GM06990 (cell line): ENCODE measurements at regions not wholly inside any gene's neighbourhood (a gene's known extent, or its start where the extent isn't known, plus 50 kb on each side); places are given as distances from the start of the nearest gene placed in this dataset.
"Not testable (repeated sequence)": the region's sequence is repeated elsewhere in the genome, so short reads cannot be mapped to it uniquely, and the experiment has no call there.

Experiments used
- DNase-seq: peaks from one replicate; pipeline ENCODE4 v3.0.0-alpha.2; 2011; ENCODE audit not compliant: insufficient read length; ENCODE audit errors: extremely low read depth
- H3K27me3 ChIP-seq: replicated peaks from 2 replicates; pipeline ENCODE4 v1.6.0; 2011; ENCODE audit warnings: low read length; ENCODE audit not compliant: control insufficient read depth, insufficient read depth
- H3K36me3 ChIP-seq: 2 replicates; pipeline ENCODE4 v1.5.1; 2011; ENCODE audit warnings: low read length; ENCODE audit not compliant: control insufficient read depth, insufficient read depth
- H3K4me3 ChIP-seq: replicated peaks from 2 replicates; pipeline ENCODE4 v1.5.1; 2011; ENCODE audit warnings: low read depth, mild to moderate bottlenecking, control low read depth, low read length
- TF ChIP-seq, protein P1 (sequence below): IDR thresholded peaks from 2 replicates; pipeline ENCODE4 v1.5.1; 2011; ENCODE audit warnings: low read length, control low read depth, mild to moderate bottlenecking, inconsistent platforms; ENCODE audit not compliant: insufficient read depth, poor library complexity, severe bottlenecking

DNA sequence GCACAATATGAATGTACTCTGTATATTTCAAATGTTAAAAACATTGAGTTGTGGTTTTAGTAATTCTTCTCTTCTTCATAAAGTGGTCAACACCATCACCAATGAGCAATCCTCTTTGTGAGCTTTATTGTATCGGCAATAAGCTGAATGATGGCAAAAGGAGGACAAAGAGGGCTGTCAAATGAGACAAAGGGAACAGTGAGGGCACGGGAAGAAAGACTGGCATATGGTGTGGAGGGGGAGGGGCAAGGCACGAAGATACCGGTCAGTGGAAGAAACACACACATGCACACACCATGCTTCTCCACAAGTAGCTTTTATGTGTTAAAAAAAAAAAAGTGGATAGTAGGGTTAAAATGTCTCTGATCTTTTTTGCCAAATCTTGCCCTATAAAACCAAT lies 506.8 kb upstream of the CITED2 start:
- H3K36me3 ChIP-seq = no peaks in the 10 kb centered on the region
- TF ChIP-seq, protein P1, sequence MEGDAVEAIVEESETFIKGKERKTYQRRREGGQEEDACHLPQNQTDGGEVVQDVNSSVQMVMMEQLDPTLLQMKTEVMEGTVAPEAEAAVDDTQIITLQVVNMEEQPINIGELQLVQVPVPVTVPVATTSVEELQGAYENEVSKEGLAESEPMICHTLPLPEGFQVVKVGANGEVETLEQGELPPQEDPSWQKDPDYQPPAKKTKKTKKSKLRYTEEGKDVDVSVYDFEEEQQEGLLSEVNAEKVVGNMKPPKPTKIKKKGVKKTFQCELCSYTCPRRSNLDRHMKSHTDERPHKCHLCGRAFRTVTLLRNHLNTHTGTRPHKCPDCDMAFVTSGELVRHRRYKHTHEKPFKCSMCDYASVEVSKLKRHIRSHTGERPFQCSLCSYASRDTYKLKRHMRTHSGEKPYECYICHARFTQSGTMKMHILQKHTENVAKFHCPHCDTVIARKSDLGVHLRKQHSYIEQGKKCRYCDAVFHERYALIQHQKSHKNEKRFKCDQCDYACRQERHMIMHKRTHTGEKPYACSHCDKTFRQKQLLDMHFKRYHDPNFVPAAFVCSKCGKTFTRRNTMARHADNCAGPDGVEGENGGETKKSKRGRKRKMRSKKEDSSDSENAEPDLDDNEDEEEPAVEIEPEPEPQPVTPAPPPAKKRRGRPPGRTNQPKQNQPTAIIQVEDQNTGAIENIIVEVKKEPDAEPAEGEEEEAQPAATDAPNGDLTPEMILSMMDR = no peak
- H3K4me3 ChIP-seq = no peak overlapping the region
- no peaks in the 10 kb centered on the region for H3K27me3 ChIP-seq
- no peak for DNase-seq

GRCh38 chr6:139879823-139880356 lies 505.4 kb upstream of the CITED2 start:
- TF ChIP-seq, protein P1 = no peak
- no peaks in the 10 kb centered on the region for H3K36me3 ChIP-seq

DNA sequence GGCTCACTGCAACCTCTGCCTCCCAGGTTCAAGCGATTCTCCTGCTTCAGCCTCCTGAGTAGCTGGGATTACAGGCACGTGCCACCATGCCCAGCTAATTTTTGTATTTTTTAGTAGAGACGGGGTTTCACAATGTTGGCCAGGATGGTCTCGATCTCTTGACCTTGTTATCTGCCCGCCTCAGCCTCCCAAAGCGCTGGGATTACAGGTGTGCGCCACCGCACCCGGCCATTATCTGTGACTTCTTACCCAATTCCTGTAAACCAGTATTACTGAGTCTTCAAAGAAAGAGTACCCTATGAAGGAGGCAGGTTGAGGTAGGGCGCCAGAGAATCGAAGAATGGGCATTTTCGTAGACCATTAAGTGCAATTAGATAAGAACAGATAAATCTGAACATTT lies 504.8 kb upstream of the CITED2 start:
- not testable (repeated sequence) for DNase-seq, H3K4me3 ChIP-seq, H3K27me3 ChIP-seq, H3K36me3 ChIP-seq

More at GRCh38 chr6:139879823-139880356, 505.4 kb upstream of the CITED2 start:
- no peak overlapping the region for H3K4me3 ChIP-seq
- DNase-seq = no peak
- H3K27me3 ChIP-seq = no peaks in the 10 kb centered on the region

DNA sequence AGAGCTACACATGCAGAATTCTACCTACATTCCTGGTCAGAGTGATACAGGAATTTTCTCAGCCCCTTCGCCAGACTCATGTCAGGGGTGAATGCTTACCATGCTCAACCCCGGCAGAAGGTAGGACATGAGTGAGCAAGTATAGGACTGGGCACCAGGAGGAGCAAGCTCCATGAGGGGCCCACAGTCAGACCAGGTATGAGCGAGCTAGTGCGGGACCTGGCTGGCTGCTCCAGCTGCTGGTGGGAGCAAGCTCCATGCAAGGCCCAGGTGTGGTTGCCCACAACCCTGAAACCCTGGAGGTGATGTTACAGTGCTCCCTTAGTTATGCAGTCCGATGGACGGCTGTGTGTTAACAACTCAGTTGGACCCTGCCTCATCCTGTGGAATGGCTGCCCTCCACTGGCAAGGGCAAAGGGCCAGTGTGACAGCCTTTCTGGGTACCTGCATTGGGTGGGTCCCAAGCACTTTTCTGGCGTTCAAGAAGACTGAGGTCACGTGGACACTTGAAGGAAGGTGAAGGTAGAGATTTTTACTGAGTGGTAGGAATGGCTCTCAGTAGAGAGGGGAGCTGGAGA lies 503.5 kb upstream of the CITED2 start:
- TF ChIP-seq, protein P1 = no peak
- no peak overlapping the region for H3K4me3 ChIP-seq
- H3K27me3 ChIP-seq = no peaks in the 10 kb centered on the region
- H3K36me3 ChIP-seq = no peaks in the 10 kb centered on the region
- DNase-seq = no peak

GRCh38 chr6:139872665-139873064 lies 498.2 kb upstream of the CITED2 start:
- Histone ChIP-seq H3K4me3 (no peak overlapping the region), H3K27me3 (no peaks in the 10 kb centered on the region)
- TF ChIP-seq, protein P1 = no peak

DNA sequence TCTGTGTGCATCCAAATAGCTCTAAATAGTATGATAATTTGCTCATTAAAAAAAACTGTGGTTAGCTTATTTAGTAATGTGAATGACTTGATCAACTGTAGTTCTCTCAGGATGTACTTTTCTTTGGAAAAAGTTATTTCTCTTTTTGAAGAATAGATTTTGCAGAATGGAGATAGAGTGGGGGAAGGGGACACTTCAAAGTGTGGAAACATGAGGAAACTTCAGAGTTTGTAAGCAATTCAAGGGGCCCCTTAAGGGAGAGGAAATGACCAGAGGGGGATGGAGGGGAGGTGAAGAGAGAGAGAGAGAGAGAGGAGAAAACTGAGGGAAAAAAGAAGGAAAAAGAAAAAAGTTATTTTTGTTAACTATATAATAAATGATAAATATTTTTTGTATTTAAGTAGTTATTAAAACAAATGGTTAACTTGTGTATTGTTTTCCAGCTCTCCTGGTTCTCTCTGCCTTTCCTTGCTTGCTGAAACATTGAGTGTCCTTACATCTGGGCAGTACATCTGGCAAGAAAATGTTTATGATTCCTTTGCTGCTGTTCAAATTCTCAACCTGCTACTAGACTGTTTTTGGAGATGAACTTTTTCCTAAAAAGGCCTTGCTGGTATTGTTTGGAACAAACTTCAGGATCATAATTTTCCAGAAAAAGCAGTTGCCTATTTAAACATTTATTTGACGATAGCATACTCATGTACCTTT lies 497.5 kb upstream of the CITED2 start:
- Histone ChIP-seq H3K36me3 (no peaks in the 10 kb centered on the region), H3K4me3 (no peak overlapping the region), H3K27me3 (no peaks in the 10 kb centered on the region)
- TF ChIP-seq, protein P1 = no peak
- no peak for DNase-seq

More at GRCh38 chr6:139872665-139873064, 498.2 kb upstream of the CITED2 start:
- no peaks in the 10 kb centered on the region for H3K36me3 ChIP-seq
- DNase-seq = no peak
